ENCODE measurements at regions not wholly inside any gene's neighbourhood (a gene's known extent, or its start where the extent isn't known, plus 50 kb on each side); places are given as distances from the start of the nearest gene placed in this dataset.
"Not testable (repeated sequence)": the region's sequence is repeated elsewhere in the genome, so short reads cannot be mapped to it uniquely, and the experiment has no call there.

DNA sequence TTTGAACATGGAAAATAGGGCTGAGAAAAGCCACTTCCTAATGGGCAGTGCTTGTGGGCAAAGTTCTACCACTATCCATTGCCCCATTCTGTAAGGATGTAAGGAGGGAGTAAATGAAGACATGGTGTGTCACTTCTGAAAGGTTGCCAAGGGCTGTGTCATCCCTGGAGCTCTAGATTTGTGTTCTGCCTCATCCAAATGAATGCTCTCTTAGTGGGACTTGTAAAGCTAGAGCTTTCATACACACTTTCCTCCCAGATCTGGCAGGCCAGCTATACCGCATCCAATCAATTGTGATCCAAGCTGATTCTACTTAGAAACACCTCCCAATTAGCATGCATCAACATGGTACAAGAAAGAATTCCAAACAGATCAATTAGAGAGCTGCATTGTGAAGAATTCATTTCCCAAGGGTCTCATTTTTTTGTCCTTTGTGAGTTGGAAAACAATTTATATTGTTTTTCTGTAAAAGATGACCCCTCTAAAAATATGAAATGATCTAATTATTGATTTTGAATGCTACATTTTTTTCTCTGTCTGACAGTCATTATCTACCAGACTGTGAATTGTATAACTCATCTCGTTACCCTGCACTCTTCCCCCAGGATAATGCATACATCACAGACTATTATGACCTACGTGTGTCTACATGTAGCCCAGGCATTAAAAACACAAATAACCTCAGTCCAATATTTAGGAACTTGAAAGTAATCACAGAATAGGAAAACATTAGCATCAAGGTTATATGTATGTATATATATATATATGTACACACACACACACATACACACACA lies 117.1 kb upstream of the DUSP10 start:
- DNase-seq (ENCODE audit: extremely low read depth, insufficient read length) = no peak
- no peaks in the 10 kb centered on the region for H3K27me3 ChIP-seq (replicated peaks; ENCODE audit: control insufficient read depth, insufficient read depth, low read length)
- no peaks in the 10 kb centered on the region for H3K36me3 ChIP-seq (ENCODE audit: control insufficient read depth, insufficient read depth, low read length)
- no peak overlapping the region for H3K4me3 ChIP-seq (replicated peaks; ENCODE audit: low read depth, low read length)
- TF ChIP-seq, protein P1, sequence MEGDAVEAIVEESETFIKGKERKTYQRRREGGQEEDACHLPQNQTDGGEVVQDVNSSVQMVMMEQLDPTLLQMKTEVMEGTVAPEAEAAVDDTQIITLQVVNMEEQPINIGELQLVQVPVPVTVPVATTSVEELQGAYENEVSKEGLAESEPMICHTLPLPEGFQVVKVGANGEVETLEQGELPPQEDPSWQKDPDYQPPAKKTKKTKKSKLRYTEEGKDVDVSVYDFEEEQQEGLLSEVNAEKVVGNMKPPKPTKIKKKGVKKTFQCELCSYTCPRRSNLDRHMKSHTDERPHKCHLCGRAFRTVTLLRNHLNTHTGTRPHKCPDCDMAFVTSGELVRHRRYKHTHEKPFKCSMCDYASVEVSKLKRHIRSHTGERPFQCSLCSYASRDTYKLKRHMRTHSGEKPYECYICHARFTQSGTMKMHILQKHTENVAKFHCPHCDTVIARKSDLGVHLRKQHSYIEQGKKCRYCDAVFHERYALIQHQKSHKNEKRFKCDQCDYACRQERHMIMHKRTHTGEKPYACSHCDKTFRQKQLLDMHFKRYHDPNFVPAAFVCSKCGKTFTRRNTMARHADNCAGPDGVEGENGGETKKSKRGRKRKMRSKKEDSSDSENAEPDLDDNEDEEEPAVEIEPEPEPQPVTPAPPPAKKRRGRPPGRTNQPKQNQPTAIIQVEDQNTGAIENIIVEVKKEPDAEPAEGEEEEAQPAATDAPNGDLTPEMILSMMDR (IDR thresholded peaks at IDR 0.05; ENCODE audit: insufficient read depth, low read length, poor library complexity, severe bottlenecking) = no peak

- not testable (repeated sequence) for DNase-seq (ENCODE audit: extremely low read depth, insufficient read length)
Observed at GRCh38 chr1:221857094-221857444, 115.2 kb upstream of the DUSP10 start.

GRCh38 chr1:221856228-221857093 lies 114.6 kb upstream of the DUSP10 start:
- no peak for DNase-seq (ENCODE audit: extremely low read depth, insufficient read length)
- no peaks in the 10 kb centered on the region for H3K27me3 ChIP-seq (replicated peaks; ENCODE audit: control insufficient read depth, insufficient read depth, low read length)

More at GRCh38 chr1:221857094-221857444, 115.2 kb upstream of the DUSP10 start:
- not testable (repeated sequence) for H3K4me3 ChIP-seq (replicated peaks; ENCODE audit: low read depth, low read length); H3K27me3 ChIP-seq (replicated peaks; ENCODE audit: control insufficient read depth, insufficient read depth, low read length); H3K36me3 ChIP-seq (ENCODE audit: control insufficient read depth, insufficient read depth, low read length)
- TF ChIP-seq, protein P1 (IDR thresholded peaks at IDR 0.05; ENCODE audit: insufficient read depth, low read length, poor library complexity, severe bottlenecking) = peak; percentile 15

DNA sequence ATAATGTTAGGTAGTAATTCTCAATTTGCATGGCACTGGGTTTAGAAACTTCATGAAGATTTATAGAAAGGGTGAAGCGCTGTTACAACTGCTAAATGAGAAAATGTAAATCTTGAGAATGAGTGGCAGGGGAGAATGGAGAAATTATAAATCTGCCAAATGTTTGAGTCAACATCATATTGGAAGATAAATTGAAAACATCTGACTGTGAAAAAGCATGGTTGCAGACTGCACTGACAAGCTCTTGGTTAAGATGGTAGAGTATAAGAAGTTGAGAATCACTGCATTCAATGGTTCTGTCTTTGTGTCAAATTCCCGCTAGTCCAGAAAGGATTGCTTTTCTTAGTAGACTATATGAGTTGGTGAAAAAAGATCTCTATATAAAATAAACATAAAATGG lies 113.3 kb upstream of the DUSP10 start:
- Histone ChIP-seq H3K4me3 (replicated peaks; ENCODE audit: low read depth, low read length) (no peak overlapping the region), H3K27me3 (replicated peaks; ENCODE audit: control insufficient read depth, insufficient read depth, low read length) (no peaks in the 10 kb centered on the region), H3K36me3 (ENCODE audit: control insufficient read depth, insufficient read depth, low read length) (no peaks in the 10 kb centered on the region)
- TF ChIP-seq, protein P1 (IDR thresholded peaks at IDR 0.05; ENCODE audit: insufficient read depth, low read length, poor library complexity, severe bottlenecking) = no peak
- DNase-seq (ENCODE audit: extremely low read depth, insufficient read length) = no peak

More at GRCh38 chr1:221856228-221857093, 114.6 kb upstream of the DUSP10 start:
- TF ChIP-seq, protein P1 (IDR thresholded peaks at IDR 0.05; ENCODE audit: insufficient read depth, low read length, poor library complexity, severe bottlenecking) = no peak
- no peaks in the 10 kb centered on the region for H3K36me3 ChIP-seq (ENCODE audit: control insufficient read depth, insufficient read depth, low read length)
- no peak overlapping the region for H3K4me3 ChIP-seq (replicated peaks; ENCODE audit: low read depth, low read length)

DNA sequence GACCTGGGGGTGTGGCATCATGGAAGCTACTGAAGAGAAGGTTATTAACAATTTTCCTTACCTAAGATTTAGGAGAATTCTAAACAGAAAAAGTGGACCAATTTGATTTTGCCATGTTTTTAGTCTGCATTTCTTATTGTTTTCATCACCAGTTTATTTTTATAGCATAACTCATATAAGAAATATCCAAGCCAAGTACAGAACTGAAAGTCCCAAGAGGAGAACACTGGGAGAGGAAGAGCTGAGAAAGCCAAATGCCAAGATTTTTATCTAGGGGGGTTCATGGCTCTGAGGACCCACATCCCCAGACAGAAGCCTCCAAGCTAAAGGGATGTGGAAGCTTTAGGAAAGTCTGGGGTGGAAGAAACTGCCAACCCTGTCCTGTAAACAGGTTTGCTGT lies 109.4 kb upstream of the DUSP10 start:
- DNase-seq (ENCODE audit: extremely low read depth, insufficient read length) = no peak
- H3K4me3 ChIP-seq (replicated peaks; ENCODE audit: low read depth, low read length) = no peak overlapping the region
- TF ChIP-seq, protein P1 (IDR thresholded peaks at IDR 0.05; ENCODE audit: insufficient read depth, low read length, poor library complexity, severe bottlenecking) = no peak
- no peaks in the 10 kb centered on the region for H3K36me3 ChIP-seq (ENCODE audit: control insufficient read depth, insufficient read depth, low read length)
- no peaks in the 10 kb centered on the region for H3K27me3 ChIP-seq (replicated peaks; ENCODE audit: control insufficient read depth, insufficient read depth, low read length)

Data from GM06990 (cell line).